ENCODE measurements at regions not wholly inside any gene's neighbourhood (a gene's known extent, or its start where the extent isn't known, plus 50 kb on each side); places are given as distances from the start of the nearest gene placed in this dataset.

- no peak for TF ChIP-seq NFIC (IDR thresholded peaks at IDR 0.05)
- no peak for TF ChIP-seq TEAD4 (IDR thresholded peaks at IDR 0.05)
- TF ChIP-seq CREB1 (IDR thresholded peaks at IDR 0.05; ENCODE audit: low read depth), result no peak
- TF ChIP-seq, protein P1, sequence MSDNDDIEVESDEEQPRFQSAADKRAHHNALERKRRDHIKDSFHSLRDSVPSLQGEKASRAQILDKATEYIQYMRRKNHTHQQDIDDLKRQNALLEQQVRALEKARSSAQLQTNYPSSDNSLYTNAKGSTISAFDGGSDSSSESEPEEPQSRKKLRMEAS (IDR thresholded peaks at IDR 0.05), result no peak
- no peak for TF ChIP-seq YY1 (IDR thresholded peaks at IDR 0.05; ENCODE audit: low read depth)
- TF ChIP-seq TAF1 (IDR thresholded peaks at IDR 0.05; ENCODE audit: low read depth), result no peak
- TF ChIP-seq TCF12 (IDR thresholded peaks at IDR 0.05; ENCODE audit: low read depth), result no peak
- no peak for TF ChIP-seq EGR1 (IDR thresholded peaks at IDR 0.05)
- no peak for TF ChIP-seq RAD21 (IDR thresholded peaks at IDR 0.05; ENCODE audit: low read depth)
- no peak for TF ChIP-seq EP300 (IDR thresholded peaks at IDR 0.05; ENCODE audit: borderline replicate concordance)
- TF ChIP-seq FOXM1 (IDR thresholded peaks at IDR 0.05; ENCODE audit: borderline replicate concordance, low read depth), result no peak
- TF ChIP-seq, protein P2, sequence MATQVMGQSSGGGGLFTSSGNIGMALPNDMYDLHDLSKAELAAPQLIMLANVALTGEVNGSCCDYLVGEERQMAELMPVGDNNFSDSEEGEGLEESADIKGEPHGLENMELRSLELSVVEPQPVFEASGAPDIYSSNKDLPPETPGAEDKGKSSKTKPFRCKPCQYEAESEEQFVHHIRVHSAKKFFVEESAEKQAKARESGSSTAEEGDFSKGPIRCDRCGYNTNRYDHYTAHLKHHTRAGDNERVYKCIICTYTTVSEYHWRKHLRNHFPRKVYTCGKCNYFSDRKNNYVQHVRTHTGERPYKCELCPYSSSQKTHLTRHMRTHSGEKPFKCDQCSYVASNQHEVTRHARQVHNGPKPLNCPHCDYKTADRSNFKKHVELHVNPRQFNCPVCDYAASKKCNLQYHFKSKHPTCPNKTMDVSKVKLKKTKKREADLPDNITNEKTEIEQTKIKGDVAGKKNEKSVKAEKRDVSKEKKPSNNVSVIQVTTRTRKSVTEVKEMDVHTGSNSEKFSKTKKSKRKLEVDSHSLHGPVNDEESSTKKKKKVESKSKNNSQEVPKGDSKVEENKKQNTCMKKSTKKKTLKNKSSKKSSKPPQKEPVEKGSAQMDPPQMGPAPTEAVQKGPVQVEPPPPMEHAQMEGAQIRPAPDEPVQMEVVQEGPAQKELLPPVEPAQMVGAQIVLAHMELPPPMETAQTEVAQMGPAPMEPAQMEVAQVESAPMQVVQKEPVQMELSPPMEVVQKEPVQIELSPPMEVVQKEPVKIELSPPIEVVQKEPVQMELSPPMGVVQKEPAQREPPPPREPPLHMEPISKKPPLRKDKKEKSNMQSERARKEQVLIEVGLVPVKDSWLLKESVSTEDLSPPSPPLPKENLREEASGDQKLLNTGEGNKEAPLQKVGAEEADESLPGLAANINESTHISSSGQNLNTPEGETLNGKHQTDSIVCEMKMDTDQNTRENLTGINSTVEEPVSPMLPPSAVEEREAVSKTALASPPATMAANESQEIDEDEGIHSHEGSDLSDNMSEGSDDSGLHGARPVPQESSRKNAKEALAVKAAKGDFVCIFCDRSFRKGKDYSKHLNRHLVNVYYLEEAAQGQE (IDR thresholded peaks at IDR 0.05; ENCODE audit: low read depth), result no peak
- no peak for TF ChIP-seq CEBPB (IDR thresholded peaks at IDR 0.05)
- no peak for TF ChIP-seq ZBTB7A (IDR thresholded peaks at IDR 0.05; ENCODE audit: low read depth)
Observed at GRCh38 chr4:59704616-59705015, 1495.5 kb upstream of the ADGRL3 start.

Data from Ishikawa (cell line).